ENCODE measurements at regions not wholly inside any gene's neighbourhood (a gene's known extent, or its start where the extent isn't known, plus 50 kb on each side); places are given as distances from the start of the nearest gene placed in this dataset.

DNA sequence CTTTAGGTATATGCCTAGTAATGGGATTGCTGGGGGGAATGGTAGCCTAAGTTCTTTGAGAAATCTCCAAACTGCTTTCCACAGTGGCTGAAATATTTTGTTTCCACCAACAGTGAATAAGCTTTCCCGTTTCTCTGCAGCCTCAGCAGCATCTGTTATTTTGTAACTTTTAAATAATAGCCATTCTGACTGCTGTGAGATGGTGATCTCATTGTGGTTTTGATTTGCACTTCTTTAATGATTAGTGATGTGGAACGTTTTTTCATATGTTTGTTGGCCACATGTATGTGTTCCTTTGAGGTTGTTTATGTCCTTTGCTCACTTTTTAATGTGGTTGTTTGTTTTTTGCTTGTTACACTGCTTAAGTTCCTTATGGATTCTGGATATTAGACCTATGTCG, 237.4 kb downstream of the CENPF start:
- Histone ChIP-seq H3K9ac (ENCODE audit: insufficient read depth, low read depth, low read length) (no peak overlapping the region), H3K36me3 (replicated peaks in 1 of 2; ENCODE audit: control insufficient read depth in 1 of 2, insufficient read depth in 2 of 2, low read length in 2 of 2) (no peaks in the 10 kb centered on the region), H3K79me2 (ENCODE audit: insufficient read depth, low read length) (no peaks in the 10 kb centered on the region), H3K4me2 (ENCODE audit: low read depth, low read length) (no peak overlapping the region), H2AFZ (ENCODE audit: low read length) (no peak overlapping the region), H3K27ac (ENCODE audit: extremely low read length, insufficient read depth, low read length) (no peak overlapping the region), H3K9me3 (ENCODE audit: low read length) (no peaks in the 10 kb centered on the region), H3K27me3 (ENCODE audit: control insufficient read depth in 1 of 2, insufficient read depth in 2 of 2, low read length in 2 of 2) (peaks cover 0 to 2% of the 10 kb centered on the region in 2 experiments; a peak in 1 of 5 replicates), H3K4me3 (replicated peaks in 1 of 3; ENCODE audit: insufficient read depth in 1 of 3, low read depth in 2 of 3, low read length in 3 of 3) (no peak overlapping the region), H4K20me1 (ENCODE audit: insufficient read depth, low read length) (no peaks in the 10 kb centered on the region), H3K4me1 (ENCODE audit: insufficient read depth, low read length) (no peaks in the 10 kb centered on the region)
- FAIRE-seq (no peak), ATAC-seq (no peak), DNase-seq (ENCODE audit: low spot score) (no peak)
- WGBS (ENCODE audit: low lambda C conversion rate), result 13% methylated on average over 3 of the region's 3 CpGs
- CTCF ChIA-PET (ENCODE audit: low intra/inter-chr PET ratio, low total read pairs), result no interaction called here
- POLR2A ChIA-PET, result no interaction called here
- intact Hi-C loops (cut with micrococcal nuclease; ENCODE audit: unreplicated experiment), result no loop called here
- in situ Hi-C loops (cut with HindIII; ENCODE audit: extremely low pct_ligation_motif_present, low pct_unique_long_range_greater_than_20kb), result no loop called here
- BruUV-seq (replicated peaks), result no TSS peak
- TF ChIP-seq HDAC1 (CRISPR knock-in tag; IDR thresholded peaks at IDR 0.05) (no peak), ZNF441 (CRISPR knock-in tag; IDR thresholded peaks at IDR 0.05; ENCODE audit: borderline replicate concordance) (no peak), NR2F1 (CRISPR knock-in tag; IDR thresholded peaks at IDR 0.05) (no peak), PPARG (CRISPR knock-in tag; conservative IDR thresholded peaks at IDR 0.05) (no peak), ZNF567 (CRISPR knock-in tag; IDR thresholded peaks at IDR 0.05; ENCODE audit: borderline replicate concordance) (no peak), ZNF781 (CRISPR knock-in tag; IDR thresholded peaks at IDR 0.05; ENCODE audit: borderline replicate concordance, not compliant biosample characterization) (no peak), HHEX (CRISPR knock-in tag; IDR thresholded peaks at IDR 0.05) (no peak), ERF (CRISPR knock-in tag; IDR thresholded peaks at IDR 0.05) (no peak), NFYB (CRISPR knock-in tag; IDR thresholded peaks at IDR 0.05) (no peak), SALL1 (CRISPR knock-in tag; IDR thresholded peaks at IDR 0.05) (no peak), ARNTL (CRISPR knock-in tag; IDR thresholded peaks at IDR 0.05) (no peak), ZNF460 (CRISPR knock-in tag; IDR thresholded peaks at IDR 0.05; ENCODE audit: borderline replicate concordance) (no peak), CCDC6 (CRISPR knock-in tag; IDR thresholded peaks at IDR 0.05) (no peak), HES4 (CRISPR knock-in tag; IDR thresholded peaks at IDR 0.05; ENCODE audit: borderline replicate concordance) (no peak), ATF5 (CRISPR knock-in tag; IDR thresholded peaks at IDR 0.05; ENCODE audit: low read depth) (no peak), ZBTB8A (CRISPR knock-in tag; IDR thresholded peaks at IDR 0.05; ENCODE audit: borderline replicate concordance, low read depth) (no peak)
- TF ChIP-seq, protein P1, sequence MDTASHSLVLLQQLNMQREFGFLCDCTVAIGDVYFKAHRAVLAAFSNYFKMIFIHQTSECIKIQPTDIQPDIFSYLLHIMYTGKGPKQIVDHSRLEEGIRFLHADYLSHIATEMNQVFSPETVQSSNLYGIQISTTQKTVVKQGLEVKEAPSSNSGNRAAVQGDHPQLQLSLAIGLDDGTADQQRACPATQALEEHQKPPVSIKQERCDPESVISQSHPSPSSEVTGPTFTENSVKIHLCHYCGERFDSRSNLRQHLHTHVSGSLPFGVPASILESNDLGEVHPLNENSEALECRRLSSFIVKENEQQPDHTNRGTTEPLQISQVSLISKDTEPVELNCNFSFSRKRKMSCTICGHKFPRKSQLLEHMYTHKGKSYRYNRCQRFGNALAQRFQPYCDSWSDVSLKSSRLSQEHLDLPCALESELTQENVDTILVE (CRISPR knock-in tag; IDR thresholded peaks at IDR 0.05), result no peak
- TF ChIP-seq, protein P2, sequence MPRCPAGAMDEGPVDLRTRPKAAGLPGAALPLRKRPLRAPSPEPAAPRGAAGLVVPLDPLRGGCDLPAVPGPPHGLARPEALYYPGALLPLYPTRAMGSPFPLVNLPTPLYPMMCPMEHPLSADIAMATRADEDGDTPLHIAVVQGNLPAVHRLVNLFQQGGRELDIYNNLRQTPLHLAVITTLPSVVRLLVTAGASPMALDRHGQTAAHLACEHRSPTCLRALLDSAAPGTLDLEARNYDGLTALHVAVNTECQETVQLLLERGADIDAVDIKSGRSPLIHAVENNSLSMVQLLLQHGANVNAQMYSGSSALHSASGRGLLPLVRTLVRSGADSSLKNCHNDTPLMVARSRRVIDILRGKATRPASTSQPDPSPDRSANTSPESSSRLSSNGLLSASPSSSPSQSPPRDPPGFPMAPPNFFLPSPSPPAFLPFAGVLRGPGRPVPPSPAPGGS (CRISPR knock-in tag; IDR thresholded peaks at IDR 0.05), result no peak

Data from HepG2 (cell line).